ENCODE measurements at regions not wholly inside any gene's neighbourhood (a gene's known extent, or its start where the extent isn't known, plus 50 kb on each side); places are given as distances from the start of the nearest gene placed in this dataset.

DNA sequence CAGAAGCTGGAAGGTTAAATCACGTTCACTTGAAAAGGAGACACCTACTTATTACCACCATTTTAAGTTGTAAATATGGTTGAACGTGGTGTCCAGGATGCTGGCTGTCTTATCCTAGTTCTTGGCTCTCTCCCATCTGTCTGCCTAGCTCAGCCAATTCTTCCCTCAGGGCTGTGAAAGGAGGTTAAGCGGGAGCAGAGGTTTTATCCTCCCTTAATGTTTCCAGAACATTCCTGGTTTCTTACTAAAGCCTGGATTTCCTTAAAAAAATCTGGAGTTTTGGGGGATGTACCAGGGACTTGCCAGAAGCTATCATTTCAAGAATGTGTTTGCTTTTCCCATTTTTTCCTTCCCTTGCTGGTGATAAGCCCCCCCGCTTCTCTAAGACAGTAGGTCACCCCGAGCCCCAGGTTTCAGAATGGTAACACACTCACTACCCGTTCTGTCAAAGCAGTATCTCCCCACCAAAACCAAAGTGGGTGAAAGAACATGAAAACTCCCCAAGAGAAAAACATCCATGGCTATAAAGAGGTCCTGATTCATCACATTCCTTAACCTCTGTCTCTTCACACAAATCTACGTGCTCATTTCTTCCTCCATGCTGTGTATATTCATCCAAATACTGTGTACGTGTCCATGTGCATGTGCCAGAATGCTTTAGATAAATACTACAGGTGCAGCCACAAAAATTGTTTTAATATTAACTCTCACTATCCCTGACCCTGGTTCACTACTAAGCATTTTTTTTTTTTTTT lies 114.7 kb downstream of the MAP3K21 start:
- H3K27me3 ChIP-seq, result no peaks in the 10 kb centered on the region
- no peaks in the 10 kb centered on the region for H4K20me1 ChIP-seq (ENCODE audit: insufficient read depth, poor library complexity, severe bottlenecking)
- H3K4me2 ChIP-seq, result no peak overlapping the region
- no peak overlapping the region for H2AFZ ChIP-seq
- H3K9me3 ChIP-seq (ENCODE audit: low read depth), result no peaks in the 10 kb centered on the region
- no peaks in the 10 kb centered on the region for H3K9me2 ChIP-seq (replicated peaks; ENCODE audit: insufficient read depth)
- TF ChIP-seq, protein P1, sequence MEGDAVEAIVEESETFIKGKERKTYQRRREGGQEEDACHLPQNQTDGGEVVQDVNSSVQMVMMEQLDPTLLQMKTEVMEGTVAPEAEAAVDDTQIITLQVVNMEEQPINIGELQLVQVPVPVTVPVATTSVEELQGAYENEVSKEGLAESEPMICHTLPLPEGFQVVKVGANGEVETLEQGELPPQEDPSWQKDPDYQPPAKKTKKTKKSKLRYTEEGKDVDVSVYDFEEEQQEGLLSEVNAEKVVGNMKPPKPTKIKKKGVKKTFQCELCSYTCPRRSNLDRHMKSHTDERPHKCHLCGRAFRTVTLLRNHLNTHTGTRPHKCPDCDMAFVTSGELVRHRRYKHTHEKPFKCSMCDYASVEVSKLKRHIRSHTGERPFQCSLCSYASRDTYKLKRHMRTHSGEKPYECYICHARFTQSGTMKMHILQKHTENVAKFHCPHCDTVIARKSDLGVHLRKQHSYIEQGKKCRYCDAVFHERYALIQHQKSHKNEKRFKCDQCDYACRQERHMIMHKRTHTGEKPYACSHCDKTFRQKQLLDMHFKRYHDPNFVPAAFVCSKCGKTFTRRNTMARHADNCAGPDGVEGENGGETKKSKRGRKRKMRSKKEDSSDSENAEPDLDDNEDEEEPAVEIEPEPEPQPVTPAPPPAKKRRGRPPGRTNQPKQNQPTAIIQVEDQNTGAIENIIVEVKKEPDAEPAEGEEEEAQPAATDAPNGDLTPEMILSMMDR (IDR thresholded peaks at IDR 0.05; ENCODE audit: poor library complexity), result no peak
- no peak for TF ChIP-seq EZH2 (IDR thresholded peaks at IDR 0.05; ENCODE audit: borderline replicate concordance)
- no peak for TF ChIP-seq EZH2phosphoT487 (IDR thresholded peaks at IDR 0.05; ENCODE audit: low read depth, severe bottlenecking, unreplicated experiment)
- H3K36me3 ChIP-seq (replicated peaks; ENCODE audit: insufficient read depth, low read depth), result no peaks in the 10 kb centered on the region
- H3K4me1 ChIP-seq (ENCODE audit: insufficient read depth), result no peaks in the 10 kb centered on the region
- no peaks in the 10 kb centered on the region for H3K79me2 ChIP-seq
- H3K27ac ChIP-seq, result peak overlapping the region; percentile 3
- no peak overlapping the region for H3K4me3 ChIP-seq
- WGBS (ENCODE audit: low lambda C conversion rate, missing lambda C conversion rate), result 82% methylated on average over 8 of the region's 8 CpGs
- DNase-seq (ENCODE audit: low spot score), result no peak

DNA sequence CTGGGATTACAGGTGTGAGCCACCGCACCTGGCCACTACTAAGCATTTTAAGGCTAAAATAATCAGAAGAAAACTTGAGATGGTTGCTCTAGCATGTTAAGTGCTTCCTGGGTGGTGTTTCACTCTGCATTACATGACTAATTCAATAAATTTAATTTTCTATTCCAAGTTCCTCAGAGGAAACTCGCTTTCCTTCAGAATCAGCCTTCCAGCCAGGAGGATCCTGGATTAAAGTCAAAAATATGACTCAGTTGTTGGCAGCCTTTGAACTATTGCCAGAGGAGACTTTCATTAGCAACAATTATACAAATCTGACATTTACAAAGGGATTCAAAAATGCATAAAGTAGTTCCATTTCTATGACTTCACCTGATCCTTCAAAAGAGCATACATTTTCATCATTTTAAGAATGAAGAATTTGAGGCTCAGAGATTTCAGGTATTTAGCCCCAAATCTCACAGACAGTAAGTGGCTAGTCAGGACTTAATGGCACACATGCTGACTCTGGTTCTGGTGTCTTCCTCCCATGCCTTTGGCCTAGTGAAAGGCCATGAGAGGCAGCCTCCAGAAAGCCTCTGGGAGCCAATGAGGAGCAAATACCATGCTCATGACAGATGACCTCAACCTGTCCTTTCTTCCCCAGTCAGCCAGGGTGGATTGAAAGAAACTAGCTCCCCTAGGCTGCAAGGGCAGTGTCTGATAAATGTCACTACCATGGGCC lies 115.7 kb downstream of the MAP3K21 start:
- no peaks in the 10 kb centered on the region for H3K79me2 ChIP-seq
- H3K4me1 ChIP-seq (ENCODE audit: insufficient read depth), result no peaks in the 10 kb centered on the region
- H3K4me2 ChIP-seq, result no peak overlapping the region
- WGBS (ENCODE audit: low lambda C conversion rate, missing lambda C conversion rate), result 50% methylated on average over 2 of the region's 2 CpGs
- H3K36me3 ChIP-seq (replicated peaks; ENCODE audit: insufficient read depth, low read depth), result no peaks in the 10 kb centered on the region
- H2AFZ ChIP-seq, result no peak overlapping the region
- H4K20me1 ChIP-seq (ENCODE audit: insufficient read depth, poor library complexity, severe bottlenecking), result no peaks in the 10 kb centered on the region
- no peaks in the 10 kb centered on the region for H3K9me3 ChIP-seq (ENCODE audit: low read depth)
- no peak overlapping the region for H3K27ac ChIP-seq
- no peaks in the 10 kb centered on the region for H3K27me3 ChIP-seq
- no peak for DNase-seq (ENCODE audit: low spot score)
- H3K4me3 ChIP-seq, result no peak overlapping the region
- H3K9me2 ChIP-seq (replicated peaks; ENCODE audit: insufficient read depth), result no peaks in the 10 kb centered on the region
- no peak for TF ChIP-seq EZH2 (IDR thresholded peaks at IDR 0.05; ENCODE audit: borderline replicate concordance)
- TF ChIP-seq, protein P1 (IDR thresholded peaks at IDR 0.05; ENCODE audit: poor library complexity), result no peak
- no peak for TF ChIP-seq EZH2phosphoT487 (IDR thresholded peaks at IDR 0.05; ENCODE audit: low read depth, severe bottlenecking, unreplicated experiment)

DNA sequence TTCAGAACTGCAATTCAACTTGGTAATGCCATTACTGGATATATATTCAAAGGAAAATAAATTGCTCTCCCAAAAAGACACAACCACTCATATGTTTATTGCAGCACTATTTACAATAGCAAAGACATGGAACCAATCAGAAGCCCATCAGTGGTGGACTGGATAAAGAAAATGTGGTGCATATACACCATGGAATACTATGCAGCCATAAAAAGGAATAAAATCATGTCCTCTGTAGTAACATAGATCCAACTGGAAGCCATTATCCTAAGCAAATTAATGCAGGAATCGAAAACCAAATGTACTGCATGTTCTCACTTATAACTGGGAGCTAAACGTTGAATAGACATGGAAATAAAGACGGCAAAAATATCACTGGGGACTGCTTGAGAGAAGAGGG lies 117.0 kb downstream of the MAP3K21 start:
- Histone ChIP-seq H2AFZ (no peak overlapping the region), H4K20me1 (ENCODE audit: insufficient read depth, poor library complexity, severe bottlenecking) (no peaks in the 10 kb centered on the region), H3K27me3 (no peaks in the 10 kb centered on the region), H3K4me1 (ENCODE audit: insufficient read depth) (no peaks in the 10 kb centered on the region), H3K36me3 (replicated peaks; ENCODE audit: insufficient read depth, low read depth) (no peaks in the 10 kb centered on the region), H3K9me2 (replicated peaks; ENCODE audit: insufficient read depth) (no peaks in the 10 kb centered on the region), H3K4me3 (no peak overlapping the region), H3K27ac (no peak overlapping the region), H3K4me2 (no peak overlapping the region), H3K79me2 (no peaks in the 10 kb centered on the region), H3K9me3 (ENCODE audit: low read depth) (no peaks in the 10 kb centered on the region)
- no peak for DNase-seq (ENCODE audit: low spot score)
- TF ChIP-seq, protein P1 (IDR thresholded peaks at IDR 0.05; ENCODE audit: poor library complexity), result no peak
- no peak for TF ChIP-seq EZH2 (IDR thresholded peaks at IDR 0.05; ENCODE audit: borderline replicate concordance)
- TF ChIP-seq EZH2phosphoT487 (IDR thresholded peaks at IDR 0.05; ENCODE audit: low read depth, severe bottlenecking, unreplicated experiment), result no peak
- 94% methylated on average over 3 of the region's 3 CpGs for WGBS (ENCODE audit: low lambda C conversion rate, missing lambda C conversion rate)
